ENCODE measurements at regions not wholly inside any gene's neighbourhood (a gene's known extent, or its start where the extent isn't known, plus 50 kb on each side); places are given as distances from the start of the nearest gene placed in this dataset.

- WGBS (ENCODE audit: insufficient coverage), result no CpG with 5 or more reads among the region's 5 CpGs
- Histone ChIP-seq H3K36me3 (ENCODE audit: control insufficient read depth, insufficient read depth, low read length) (no peaks in the 10 kb centered on the region), H3K4me1 (ENCODE audit: control insufficient read depth, insufficient read depth, low read length) (no peaks in the 10 kb centered on the region), H3K9me3 (replicated peaks; ENCODE audit: control insufficient read depth, low read depth, low read length) (no peaks in the 10 kb centered on the region), H3K27me3 (ENCODE audit: control insufficient read depth, insufficient read depth, low read length) (peaks cover 8% of the 10 kb centered on the region), H3K4me3 (ENCODE audit: low read length) (no peak overlapping the region), H3K27ac (ENCODE audit: low read length) (no peak overlapping the region)
- no peak for DNase-seq
These were observed 328.0 kb upstream of the PPP1R2C start for GRCh38 chrX:43106009-43106408.

DNA sequence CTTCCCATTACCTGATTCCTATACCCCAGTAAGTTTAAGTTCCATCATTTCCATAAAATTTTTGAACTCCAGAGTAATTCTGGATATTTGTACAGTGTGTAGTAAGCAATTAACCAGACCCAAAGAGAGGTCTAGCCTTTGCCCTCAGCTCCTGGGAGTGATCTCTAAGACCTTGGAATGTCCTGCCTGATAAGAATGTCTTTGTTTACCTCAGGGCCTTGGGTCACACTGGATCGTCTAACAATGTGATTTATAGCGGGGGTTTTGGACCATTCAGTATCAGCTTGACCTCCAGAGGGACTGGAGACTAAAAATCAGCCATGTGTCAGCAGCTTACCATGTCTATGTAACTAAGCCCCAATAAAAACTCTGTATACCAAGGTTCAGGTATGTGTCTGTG is 330.9 kb upstream of the PPP1R2C start:
- Histone ChIP-seq H3K27me3 (ENCODE audit: control insufficient read depth, insufficient read depth, low read length) (peaks cover 7% of the 10 kb centered on the region), H3K36me3 (ENCODE audit: control insufficient read depth, insufficient read depth, low read length) (no peaks in the 10 kb centered on the region), H3K27ac (ENCODE audit: low read length) (no peak overlapping the region), H3K4me3 (ENCODE audit: low read length) (no peak overlapping the region), H3K4me1 (ENCODE audit: control insufficient read depth, insufficient read depth, low read length) (no peaks in the 10 kb centered on the region), H3K9me3 (replicated peaks; ENCODE audit: control insufficient read depth, low read depth, low read length) (no peaks in the 10 kb centered on the region)
- DNase-seq, result no peak
- 27% methylated on average over 2 of the region's 2 CpGs for WGBS (ENCODE audit: insufficient coverage)

- Histone ChIP-seq H3K4me1 (ENCODE audit: control insufficient read depth, insufficient read depth, low read length) (no peaks in the 10 kb centered on the region), H3K4me3 (ENCODE audit: low read length) (no peak overlapping the region), H3K27ac (ENCODE audit: low read length) (no peak overlapping the region), H3K9me3 (replicated peaks; ENCODE audit: control insufficient read depth, low read depth, low read length) (no peaks in the 10 kb centered on the region), H3K27me3 (ENCODE audit: control insufficient read depth, insufficient read depth, low read length) (no peaks in the 10 kb centered on the region), H3K36me3 (ENCODE audit: control insufficient read depth, insufficient read depth, low read length) (no peaks in the 10 kb centered on the region)
- no CpG with 5 or more reads among the region's 1 CpG for WGBS (ENCODE audit: insufficient coverage)
- DNase-seq, result no peak
These were observed 343.7 kb upstream of the PPP1R2C start for GRCh38 chrX:43121637-43122036.

GRCh38 chrX:43139645-43140044 is 361.7 kb upstream of the PPP1R2C start:
- DNase-seq, result no peak
- no peak overlapping the region for H3K4me3 ChIP-seq (ENCODE audit: low read length)
- no CpG with 5 or more reads among the region's 1 CpG for WGBS (ENCODE audit: insufficient coverage)

GRCh38 chrX:43140582-43140981 is 362.6 kb upstream of the PPP1R2C start:
- H3K4me1 ChIP-seq (ENCODE audit: control insufficient read depth, insufficient read depth, low read length), result no peaks in the 10 kb centered on the region
- WGBS (ENCODE audit: insufficient coverage), result no CpG with 5 or more reads among the region's 2 CpGs
- H3K27ac ChIP-seq (ENCODE audit: low read length), result no peak overlapping the region
- peaks cover 6% of the 10 kb centered on the region for H3K27me3 ChIP-seq (ENCODE audit: control insufficient read depth, insufficient read depth, low read length)
- no peaks in the 10 kb centered on the region for H3K9me3 ChIP-seq (replicated peaks; ENCODE audit: control insufficient read depth, low read depth, low read length)
- H3K36me3 ChIP-seq (ENCODE audit: control insufficient read depth, insufficient read depth, low read length), result no peaks in the 10 kb centered on the region
- DNase-seq, result no peak
- no peak overlapping the region for H3K4me3 ChIP-seq (ENCODE audit: low read length)

More at GRCh38 chrX:43139645-43140044, 361.7 kb upstream of the PPP1R2C start:
- Histone ChIP-seq H3K36me3 (ENCODE audit: control insufficient read depth, insufficient read depth, low read length) (no peaks in the 10 kb centered on the region), H3K27ac (ENCODE audit: low read length) (no peak overlapping the region), H3K4me1 (ENCODE audit: control insufficient read depth, insufficient read depth, low read length) (no peaks in the 10 kb centered on the region), H3K27me3 (ENCODE audit: control insufficient read depth, insufficient read depth, low read length) (peaks cover 3% of the 10 kb centered on the region), H3K9me3 (replicated peaks; ENCODE audit: control insufficient read depth, low read depth, low read length) (no peaks in the 10 kb centered on the region)

- Histone ChIP-seq H3K4me3 (ENCODE audit: low read length) (no peak overlapping the region), H3K9me3 (replicated peaks; ENCODE audit: control insufficient read depth, low read depth, low read length) (no peaks in the 10 kb centered on the region), H3K27me3 (ENCODE audit: control insufficient read depth, insufficient read depth, low read length) (peaks cover 6% of the 10 kb centered on the region), H3K4me1 (ENCODE audit: control insufficient read depth, insufficient read depth, low read length) (no peaks in the 10 kb centered on the region), H3K27ac (ENCODE audit: low read length) (no peak overlapping the region), H3K36me3 (ENCODE audit: control insufficient read depth, insufficient read depth, low read length) (no peaks in the 10 kb centered on the region)
- no peak for DNase-seq
These were observed 363.9 kb upstream of the PPP1R2C start for GRCh38 chrX:43141885-43142284.

DNA sequence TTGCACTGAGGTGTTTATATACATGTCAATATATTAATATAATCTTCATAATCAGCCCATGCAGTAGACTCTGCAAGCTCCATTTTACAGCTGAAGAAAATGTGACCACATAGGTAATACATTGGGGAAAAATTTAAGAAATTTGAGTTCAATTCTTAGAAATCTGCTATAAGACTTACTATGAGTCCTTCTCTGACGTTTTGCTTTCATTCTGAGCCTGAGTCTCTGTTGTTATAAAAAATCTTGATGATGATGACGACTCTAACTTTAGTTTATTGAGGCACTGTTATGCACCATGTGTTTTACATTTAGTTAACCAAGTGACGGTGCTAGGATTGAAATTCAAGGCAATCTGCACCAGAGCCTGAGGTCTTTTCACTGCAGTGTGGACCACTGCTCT is 370.3 kb upstream of the PPP1R2C start:
- H3K4me3 ChIP-seq (ENCODE audit: low read length), result no peak overlapping the region
- WGBS (ENCODE audit: insufficient coverage), result 20% methylated on average over 1 of the region's 3 CpGs

DNA sequence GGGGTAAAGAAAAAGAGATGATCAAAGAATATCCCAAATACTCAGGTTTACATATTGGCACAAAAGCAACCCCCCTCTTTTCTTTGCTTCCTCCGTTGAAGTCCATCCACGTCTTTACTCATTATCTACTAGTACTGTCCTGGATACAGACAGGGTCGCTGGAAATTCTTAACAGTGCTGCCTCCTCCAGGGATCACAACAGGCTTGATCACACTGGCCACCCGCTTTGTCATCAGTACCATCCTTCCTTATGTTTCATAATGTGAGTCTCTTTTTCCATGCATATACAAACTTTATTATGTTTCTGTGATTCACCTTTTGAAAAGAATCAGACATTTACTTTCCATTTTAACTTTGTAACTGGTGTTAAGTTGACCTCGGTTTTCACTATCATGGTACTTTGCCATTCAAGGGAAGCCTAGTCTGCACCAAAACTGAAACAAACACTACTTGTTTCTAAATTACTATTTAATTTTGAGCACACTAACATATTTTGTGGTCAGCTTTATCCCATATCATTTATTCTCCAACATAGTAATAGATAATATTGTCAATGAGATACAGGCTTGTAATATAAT is 387.5 kb upstream of the PPP1R2C start:
- WGBS (ENCODE audit: insufficient coverage), result 56% methylated on average over 4 of the region's 5 CpGs
- peaks cover 2% of the 10 kb centered on the region for H3K27me3 ChIP-seq (ENCODE audit: control insufficient read depth, insufficient read depth, low read length)
- no peak overlapping the region for H3K4me3 ChIP-seq (ENCODE audit: low read length)
- H3K27ac ChIP-seq (ENCODE audit: low read length), result no peak overlapping the region
- DNase-seq, result no peak
- H3K9me3 ChIP-seq (replicated peaks; ENCODE audit: control insufficient read depth, low read depth, low read length), result peaks cover 3% of the 10 kb centered on the region
- no peaks in the 10 kb centered on the region for H3K36me3 ChIP-seq (ENCODE audit: control insufficient read depth, insufficient read depth, low read length)
- no peaks in the 10 kb centered on the region for H3K4me1 ChIP-seq (ENCODE audit: control insufficient read depth, insufficient read depth, low read length)

More for the DNA sequence above, 370.3 kb upstream of the PPP1R2C start:
- H3K4me1 ChIP-seq (ENCODE audit: control insufficient read depth, insufficient read depth, low read length), result no peaks in the 10 kb centered on the region
- H3K27me3 ChIP-seq (ENCODE audit: control insufficient read depth, insufficient read depth, low read length), result peaks cover 5% of the 10 kb centered on the region
- H3K9me3 ChIP-seq (replicated peaks; ENCODE audit: control insufficient read depth, low read depth, low read length), result no peaks in the 10 kb centered on the region
- no peak for DNase-seq
- H3K27ac ChIP-seq (ENCODE audit: low read length), result no peak overlapping the region
- H3K36me3 ChIP-seq (ENCODE audit: control insufficient read depth, insufficient read depth, low read length), result no peaks in the 10 kb centered on the region

DNA sequence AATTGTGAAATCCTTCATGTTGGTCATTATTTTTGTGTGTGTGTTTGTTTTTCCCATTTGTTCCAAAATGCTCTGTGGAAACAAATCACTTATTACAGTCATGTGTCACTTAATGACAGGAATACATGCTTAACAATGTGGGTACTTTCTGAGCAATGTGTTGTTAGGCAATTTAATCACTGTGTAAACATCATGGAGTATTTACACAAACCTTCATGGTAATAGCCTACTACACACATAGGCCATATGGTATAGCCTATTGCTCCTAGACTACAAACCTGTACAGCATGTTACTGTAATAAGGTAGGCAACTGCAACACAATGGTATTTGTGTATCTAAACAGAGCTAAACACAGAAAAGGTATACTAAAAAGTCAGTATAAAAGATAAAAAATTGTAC is 388.9 kb upstream of the PPP1R2C start:
- no peaks in the 10 kb centered on the region for H3K4me1 ChIP-seq (ENCODE audit: control insufficient read depth, insufficient read depth, low read length)
- peaks cover 3% of the 10 kb centered on the region for H3K9me3 ChIP-seq (replicated peaks; ENCODE audit: control insufficient read depth, low read depth, low read length)
- no peak for DNase-seq
- H3K36me3 ChIP-seq (ENCODE audit: control insufficient read depth, insufficient read depth, low read length), result no peaks in the 10 kb centered on the region
- peaks cover 2% of the 10 kb centered on the region for H3K27me3 ChIP-seq (ENCODE audit: control insufficient read depth, insufficient read depth, low read length)
- H3K27ac ChIP-seq (ENCODE audit: low read length), result no peak overlapping the region
- no peak overlapping the region for H3K4me3 ChIP-seq (ENCODE audit: low read length)

DNA sequence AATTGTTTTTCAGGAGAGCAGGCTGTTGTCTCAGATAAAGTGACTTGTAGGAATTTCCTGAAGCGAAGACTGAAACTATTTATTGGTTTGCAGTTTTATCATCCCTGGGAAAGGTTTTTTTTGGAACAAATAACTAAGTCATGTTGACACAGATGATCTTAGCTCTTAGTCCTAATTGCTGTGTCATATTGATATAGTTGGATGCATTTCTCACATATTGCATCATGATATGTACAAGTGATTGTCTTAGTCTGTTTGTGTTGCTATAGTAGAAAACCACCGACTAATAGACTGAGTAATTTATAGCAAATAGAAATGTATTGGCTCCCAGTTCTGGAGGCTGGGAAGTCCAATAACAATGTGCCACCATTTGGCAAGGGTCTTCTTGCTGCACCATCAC is 397.5 kb upstream of the PPP1R2C start:
- Histone ChIP-seq H3K36me3 (ENCODE audit: control insufficient read depth, insufficient read depth, low read length) (no peaks in the 10 kb centered on the region), H3K4me3 (ENCODE audit: low read length) (no peak overlapping the region), H3K9me3 (replicated peaks; ENCODE audit: control insufficient read depth, low read depth, low read length) (no peaks in the 10 kb centered on the region), H3K27ac (ENCODE audit: low read length) (no peak overlapping the region), H3K27me3 (ENCODE audit: control insufficient read depth, insufficient read depth, low read length) (peaks cover 6% of the 10 kb centered on the region), H3K4me1 (ENCODE audit: control insufficient read depth, insufficient read depth, low read length) (no peaks in the 10 kb centered on the region)
- WGBS (ENCODE audit: insufficient coverage), result 100% methylated on average over 1 of the region's 2 CpGs
- no peak for DNase-seq

GRCh38 chrX:43176686-43177085 is 398.7 kb upstream of the PPP1R2C start:
- no peak overlapping the region for H3K4me3 ChIP-seq (ENCODE audit: low read length)
- peaks cover 6% of the 10 kb centered on the region for H3K27me3 ChIP-seq (ENCODE audit: control insufficient read depth, insufficient read depth, low read length)
- DNase-seq, result no peak
- H3K27ac ChIP-seq (ENCODE audit: low read length), result no peak overlapping the region
- no peaks in the 10 kb centered on the region for H3K36me3 ChIP-seq (ENCODE audit: control insufficient read depth, insufficient read depth, low read length)
- no peaks in the 10 kb centered on the region for H3K4me1 ChIP-seq (ENCODE audit: control insufficient read depth, insufficient read depth, low read length)
- 88% methylated on average over 4 of the region's 6 CpGs for WGBS (ENCODE audit: insufficient coverage)
- H3K9me3 ChIP-seq (replicated peaks; ENCODE audit: control insufficient read depth, low read depth, low read length), result no peaks in the 10 kb centered on the region
